WTC11 (cell line): ENCODE measurements at regions not wholly inside any gene's neighbourhood (a gene's known extent, or its start where the extent isn't known, plus 50 kb on each side); places are given as distances from the start of the nearest gene placed in this dataset.

Experiments used
- GABPB1 ChIP-seq: sonication (generic); formaldehyde crosslinking; IDR thresholded peaks from 2 replicates; pipeline ENCODE4 v1.8.1; 2023; ENCODE audit warnings: mild to moderate bottlenecking, missing genetic modification reagents
- NR1H2 ChIP-seq: sonication (generic); formaldehyde crosslinking; IDR thresholded peaks from 2 replicates; pipeline ENCODE4 v1.9.0; 2021; ENCODE audit warnings: mild to moderate bottlenecking, moderate library complexity, missing genetic modification reagents
- OVOL2 ChIP-seq: fragments of 250-450 bp; sonication (Bioruptor Pico); IDR thresholded peaks from 2 replicates; pipeline ENCODE4 v1.9.0; 2021; ENCODE audit warnings: mild to moderate bottlenecking, borderline replicate concordance
- TP53 ChIP-seq: sonication (generic); formaldehyde crosslinking; IDR thresholded peaks from 2 replicates; pipeline ENCODE4 v1.8.1; 2023; ENCODE audit warnings: mild to moderate bottlenecking, missing genetic modification reagents
- ZNF121 ChIP-seq: sonication (generic); formaldehyde crosslinking; IDR thresholded peaks from 2 replicates; pipeline ENCODE4 v1.8.0; 2023; ENCODE audit warnings: missing genetic modification reagents
- ZNF396 ChIP-seq: fragments of 250-450 bp; sonication (Bioruptor Pico); IDR thresholded peaks from 2 replicates; pipeline ENCODE4 v1.8.0; 2021; ENCODE audit warnings: mild to moderate bottlenecking, moderate library complexity, borderline replicate concordance
- ZNF416 ChIP-seq: fragments of 250-450 bp; sonication (Bioruptor Pico); IDR thresholded peaks from 2 replicates; pipeline ENCODE4 v1.9.0; 2021; ENCODE audit warnings: mild to moderate bottlenecking, inconsistent platforms
- TF ChIP-seq, protein P1 (sequence below): sonication (generic); formaldehyde crosslinking; IDR thresholded peaks from 2 replicates; pipeline ENCODE4 v1.8.0; 2022; ENCODE audit warnings: mild to moderate bottlenecking, missing genetic modification reagents
- TF ChIP-seq, protein P2 (sequence below): fragments of 200-600 bp; IDR thresholded peaks from 2 replicates; pipeline ENCODE4 v1.8.0; 2022; ENCODE audit warnings: antibody characterized with exemption
- TF ChIP-seq, protein P3 (sequence below): sonication (generic); formaldehyde crosslinking; conservative IDR thresholded peaks from 2 replicates; pipeline ENCODE4 v1.8.1; 2022; ENCODE audit warnings: mild to moderate bottlenecking, missing genetic modification reagents
- TF ChIP-seq, protein P4 (sequence below): sonication (generic); formaldehyde crosslinking; IDR thresholded peaks from 2 replicates; pipeline ENCODE4 v1.8.0; 2022; ENCODE audit warnings: mild to moderate bottlenecking, missing genetic modification reagents
- TF ChIP-seq, protein P5 (sequence below): fragments of 250-450 bp; sonication (Bioruptor Pico); IDR thresholded peaks from 2 replicates; pipeline ENCODE4 v1.9.0; 2021; ENCODE audit warnings: moderate library complexity, mild to moderate bottlenecking, inconsistent platforms, borderline replicate concordance

DNA sequence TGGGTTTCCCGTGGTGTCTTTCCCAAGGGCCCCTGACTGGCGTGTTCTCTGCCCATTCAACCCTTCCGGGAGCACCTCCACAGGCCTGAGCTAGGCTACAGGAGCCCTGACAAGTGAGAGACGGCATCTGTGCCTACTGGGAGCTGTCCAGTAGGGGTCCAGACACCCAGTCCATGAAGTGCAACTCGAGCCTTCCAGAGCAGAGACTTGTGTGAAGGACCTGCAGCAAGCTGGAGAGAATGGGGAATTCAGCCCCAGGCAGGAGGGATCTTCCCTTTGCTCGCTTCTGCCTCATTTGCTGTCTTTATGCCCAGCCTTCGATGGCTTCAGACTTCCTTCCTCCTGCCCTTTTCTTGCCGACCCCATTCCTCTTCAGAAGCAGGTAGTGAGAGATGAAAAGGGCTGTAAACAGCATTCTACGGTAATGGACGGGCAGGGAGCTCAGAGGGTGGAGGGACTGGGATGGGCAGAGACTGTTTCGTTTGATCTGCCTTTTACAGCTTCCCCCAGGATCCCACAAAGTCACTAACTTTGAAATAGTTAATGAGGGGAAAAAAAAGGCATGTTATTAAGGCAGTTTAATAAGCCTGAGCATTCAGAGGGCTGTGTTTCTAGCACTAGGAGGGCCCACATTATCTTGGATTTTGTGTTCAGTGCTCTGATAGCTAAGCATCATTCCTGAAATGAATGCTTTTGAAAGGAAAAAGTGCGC is 327.6 kb downstream of the FGF9 start:
- TF ChIP-seq, protein P1, sequence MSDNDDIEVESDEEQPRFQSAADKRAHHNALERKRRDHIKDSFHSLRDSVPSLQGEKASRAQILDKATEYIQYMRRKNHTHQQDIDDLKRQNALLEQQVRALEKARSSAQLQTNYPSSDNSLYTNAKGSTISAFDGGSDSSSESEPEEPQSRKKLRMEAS: no peak
- no peak for TF ChIP-seq ZNF396 (CRISPR knock-in tag)
- TF ChIP-seq, protein P2, sequence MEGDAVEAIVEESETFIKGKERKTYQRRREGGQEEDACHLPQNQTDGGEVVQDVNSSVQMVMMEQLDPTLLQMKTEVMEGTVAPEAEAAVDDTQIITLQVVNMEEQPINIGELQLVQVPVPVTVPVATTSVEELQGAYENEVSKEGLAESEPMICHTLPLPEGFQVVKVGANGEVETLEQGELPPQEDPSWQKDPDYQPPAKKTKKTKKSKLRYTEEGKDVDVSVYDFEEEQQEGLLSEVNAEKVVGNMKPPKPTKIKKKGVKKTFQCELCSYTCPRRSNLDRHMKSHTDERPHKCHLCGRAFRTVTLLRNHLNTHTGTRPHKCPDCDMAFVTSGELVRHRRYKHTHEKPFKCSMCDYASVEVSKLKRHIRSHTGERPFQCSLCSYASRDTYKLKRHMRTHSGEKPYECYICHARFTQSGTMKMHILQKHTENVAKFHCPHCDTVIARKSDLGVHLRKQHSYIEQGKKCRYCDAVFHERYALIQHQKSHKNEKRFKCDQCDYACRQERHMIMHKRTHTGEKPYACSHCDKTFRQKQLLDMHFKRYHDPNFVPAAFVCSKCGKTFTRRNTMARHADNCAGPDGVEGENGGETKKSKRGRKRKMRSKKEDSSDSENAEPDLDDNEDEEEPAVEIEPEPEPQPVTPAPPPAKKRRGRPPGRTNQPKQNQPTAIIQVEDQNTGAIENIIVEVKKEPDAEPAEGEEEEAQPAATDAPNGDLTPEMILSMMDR: no peak
- no peak for TF ChIP-seq ZNF121 (CRISPR knock-in tag)
- TF ChIP-seq TP53 (CRISPR knock-in tag): no peak
- no peak for TF ChIP-seq NR1H2 (CRISPR knock-in tag)
- no peak for TF ChIP-seq OVOL2 (CRISPR knock-in tag)
- TF ChIP-seq, protein P3, sequence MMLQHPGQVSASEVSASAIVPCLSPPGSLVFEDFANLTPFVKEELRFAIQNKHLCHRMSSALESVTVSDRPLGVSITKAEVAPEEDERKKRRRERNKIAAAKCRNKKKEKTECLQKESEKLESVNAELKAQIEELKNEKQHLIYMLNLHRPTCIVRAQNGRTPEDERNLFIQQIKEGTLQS (CRISPR knock-in tag): no peak
- no peak for TF ChIP-seq GABPB1 (CRISPR knock-in tag)
- TF ChIP-seq, protein P4, sequence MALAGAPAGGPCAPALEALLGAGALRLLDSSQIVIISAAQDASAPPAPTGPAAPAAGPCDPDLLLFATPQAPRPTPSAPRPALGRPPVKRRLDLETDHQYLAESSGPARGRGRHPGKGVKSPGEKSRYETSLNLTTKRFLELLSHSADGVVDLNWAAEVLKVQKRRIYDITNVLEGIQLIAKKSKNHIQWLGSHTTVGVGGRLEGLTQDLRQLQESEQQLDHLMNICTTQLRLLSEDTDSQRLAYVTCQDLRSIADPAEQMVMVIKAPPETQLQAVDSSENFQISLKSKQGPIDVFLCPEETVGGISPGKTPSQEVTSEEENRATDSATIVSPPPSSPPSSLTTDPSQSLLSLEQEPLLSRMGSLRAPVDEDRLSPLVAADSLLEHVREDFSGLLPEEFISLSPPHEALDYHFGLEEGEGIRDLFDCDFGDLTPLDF (CRISPR knock-in tag): no peak
- TF ChIP-seq, protein P5, sequence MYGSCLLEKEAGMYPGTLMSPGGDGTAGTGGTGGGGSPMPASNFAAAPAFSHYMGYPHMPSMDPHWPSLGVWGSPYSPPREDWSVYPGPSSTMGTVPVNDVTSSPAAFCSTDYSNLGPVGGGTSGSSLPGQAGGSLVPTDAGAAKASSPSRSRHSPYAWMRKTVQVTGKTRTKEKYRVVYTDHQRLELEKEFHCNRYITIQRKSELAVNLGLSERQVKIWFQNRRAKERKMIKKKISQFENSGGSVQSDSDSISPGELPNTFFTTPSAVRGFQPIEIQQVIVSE (CRISPR knock-in tag): no peak
- no peak for TF ChIP-seq ZNF416 (CRISPR knock-in tag)
